ENCODE measurements at regions not wholly inside any gene's neighbourhood (a gene's known extent, or its start where the extent isn't known, plus 50 kb on each side); places are given as distances from the start of the nearest gene placed in this dataset.
"Not testable (repeated sequence)": the region's sequence is repeated elsewhere in the genome, so short reads cannot be mapped to it uniquely, and the experiment has no call there.

DNA sequence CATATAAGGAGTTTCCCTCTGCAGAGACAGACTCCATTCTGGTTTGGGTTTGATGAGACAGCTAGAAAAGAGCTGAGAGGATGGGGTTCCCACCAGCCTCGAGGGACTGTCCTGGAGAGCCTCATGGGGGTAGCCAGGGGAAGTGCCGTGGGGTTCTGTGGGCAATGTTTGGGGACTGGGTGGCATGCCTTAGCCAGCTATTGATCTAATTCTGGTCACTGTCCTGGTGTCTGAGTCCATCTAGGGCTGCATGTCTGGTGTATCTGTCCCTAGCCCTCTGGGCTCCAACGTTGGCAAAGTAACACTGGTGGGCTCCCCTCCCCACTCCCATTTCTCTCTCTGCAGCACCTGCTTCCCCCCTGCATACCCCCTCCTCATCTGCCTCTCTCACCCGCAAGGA, 135.4 kb downstream of the SMIM20 start:
- Histone ChIP-seq H3K4me3 (ENCODE audit: low read depth in 1 of 2, low read length in 2 of 2) (no peak overlapping the region), H3K27ac (ENCODE audit: low read depth, low read length) (peak overlapping the region; percentile 38), H3K9me3 (ENCODE audit: low read length) (no peaks in the 10 kb centered on the region), H3K4me1 (ENCODE audit: insufficient read depth, low read length) (peaks cover 39% of the 10 kb centered on the region), H3K9ac (ENCODE audit: low read length) (no peak overlapping the region), H3K36me3 (ENCODE audit: insufficient read depth, low read length) (no peaks in the 10 kb centered on the region), H3K27me3 (ENCODE audit: control insufficient read depth in 1 of 2, insufficient read depth in 2 of 2, low read length in 2 of 2) (no peaks in the 10 kb centered on the region)

DNA sequence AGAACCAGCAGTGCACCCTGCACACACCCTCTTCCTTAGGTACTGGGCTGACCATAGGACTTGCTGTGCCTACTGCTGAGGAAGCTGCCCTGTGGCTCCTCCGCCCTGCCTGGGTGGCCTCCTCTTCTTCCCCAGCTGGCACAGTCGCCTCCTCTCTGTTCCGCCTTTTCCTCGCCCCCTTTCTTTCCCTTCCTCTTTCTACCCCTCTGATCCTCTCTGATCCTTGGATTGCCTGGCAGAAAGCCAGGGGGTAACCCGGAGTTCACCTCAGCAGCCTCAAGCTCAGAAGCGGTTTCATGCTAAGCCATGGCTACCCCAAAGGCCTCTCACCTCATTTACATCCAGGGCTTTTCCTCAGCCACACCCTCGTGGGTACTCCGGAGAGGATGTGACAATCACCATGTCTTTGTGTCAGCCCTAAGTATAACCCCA, 136.2 kb downstream of the SMIM20 start:
- no peaks in the 10 kb centered on the region for H3K27me3 ChIP-seq (ENCODE audit: control insufficient read depth in 1 of 2, insufficient read depth in 2 of 2, low read length in 2 of 2)
- H3K9me3 ChIP-seq (ENCODE audit: low read length) = no peaks in the 10 kb centered on the region
- peak overlapping the region; percentile 38 for H3K27ac ChIP-seq (ENCODE audit: low read depth, low read length)
- peaks cover 39% of the 10 kb centered on the region for H3K4me1 ChIP-seq (ENCODE audit: insufficient read depth, low read length)
- H3K4me3 ChIP-seq (ENCODE audit: low read depth in 1 of 2, low read length in 2 of 2) = no peak overlapping the region
- H3K36me3 ChIP-seq (ENCODE audit: insufficient read depth, low read length) = no peaks in the 10 kb centered on the region
- no peak overlapping the region for H3K9ac ChIP-seq (ENCODE audit: low read length)

DNA sequence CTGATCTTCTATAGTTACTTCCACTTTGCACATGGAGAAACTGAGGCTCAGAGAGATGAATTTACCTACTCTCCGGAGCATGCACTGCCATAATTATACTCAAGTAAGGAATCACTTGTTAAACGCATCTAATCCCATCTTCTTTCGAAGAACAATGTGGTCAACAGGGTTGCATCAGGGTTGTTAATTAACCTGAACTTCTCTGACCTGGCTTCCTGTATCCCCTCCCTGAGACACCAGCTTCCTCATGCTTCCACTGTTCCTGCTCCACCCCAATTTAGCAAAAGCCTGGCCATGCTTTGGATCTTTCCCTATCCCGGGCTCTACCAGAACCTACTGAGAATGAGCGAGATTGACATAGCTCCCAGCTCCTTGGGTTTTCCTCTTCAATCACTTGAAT, 136.7 kb downstream of the SMIM20 start:
- Histone ChIP-seq H3K9me3 (ENCODE audit: low read length) (no peaks in the 10 kb centered on the region), H3K9ac (ENCODE audit: low read length) (no peak overlapping the region), H3K36me3 (ENCODE audit: insufficient read depth, low read length) (no peaks in the 10 kb centered on the region), H3K27me3 (ENCODE audit: control insufficient read depth in 1 of 2, insufficient read depth in 2 of 2, low read length in 2 of 2) (no peaks in the 10 kb centered on the region), H3K4me1 (ENCODE audit: insufficient read depth, low read length) (peaks cover 39% of the 10 kb centered on the region), H3K27ac (ENCODE audit: low read depth, low read length) (no peak overlapping the region), H3K4me3 (ENCODE audit: low read depth in 1 of 2, low read length in 2 of 2) (no peak overlapping the region)

DNA sequence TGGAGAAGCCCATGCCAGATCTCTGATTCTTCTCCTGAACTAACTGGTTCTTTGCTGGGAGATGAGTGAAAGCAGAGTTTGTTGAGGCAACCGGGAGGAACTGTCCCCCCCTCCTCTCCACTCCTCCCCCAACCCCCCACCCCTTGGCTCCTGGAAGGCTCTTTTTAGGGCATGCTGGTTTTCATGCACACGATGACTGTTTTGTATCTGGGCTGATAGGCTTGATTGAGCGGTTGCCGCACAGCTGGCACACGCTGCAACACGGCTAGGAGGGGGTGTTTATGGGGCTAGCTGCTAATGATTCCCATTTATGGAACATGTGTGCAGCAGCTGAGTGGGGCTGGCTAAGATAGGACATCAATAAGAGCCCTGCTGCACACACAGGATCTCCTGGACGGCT, 137.2 kb downstream of the SMIM20 start:
- Histone ChIP-seq H3K9ac (ENCODE audit: low read length) (no peak overlapping the region), H3K9me3 (ENCODE audit: low read length) (no peaks in the 10 kb centered on the region), H3K4me1 (ENCODE audit: insufficient read depth, low read length) (peaks cover 39% of the 10 kb centered on the region), H3K36me3 (ENCODE audit: insufficient read depth, low read length) (no peaks in the 10 kb centered on the region), H3K27ac (ENCODE audit: low read depth, low read length) (no peak overlapping the region), H3K4me3 (ENCODE audit: low read depth in 1 of 2, low read length in 2 of 2) (no peak overlapping the region), H3K27me3 (ENCODE audit: control insufficient read depth in 1 of 2, insufficient read depth in 2 of 2, low read length in 2 of 2) (no peaks in the 10 kb centered on the region)

DNA sequence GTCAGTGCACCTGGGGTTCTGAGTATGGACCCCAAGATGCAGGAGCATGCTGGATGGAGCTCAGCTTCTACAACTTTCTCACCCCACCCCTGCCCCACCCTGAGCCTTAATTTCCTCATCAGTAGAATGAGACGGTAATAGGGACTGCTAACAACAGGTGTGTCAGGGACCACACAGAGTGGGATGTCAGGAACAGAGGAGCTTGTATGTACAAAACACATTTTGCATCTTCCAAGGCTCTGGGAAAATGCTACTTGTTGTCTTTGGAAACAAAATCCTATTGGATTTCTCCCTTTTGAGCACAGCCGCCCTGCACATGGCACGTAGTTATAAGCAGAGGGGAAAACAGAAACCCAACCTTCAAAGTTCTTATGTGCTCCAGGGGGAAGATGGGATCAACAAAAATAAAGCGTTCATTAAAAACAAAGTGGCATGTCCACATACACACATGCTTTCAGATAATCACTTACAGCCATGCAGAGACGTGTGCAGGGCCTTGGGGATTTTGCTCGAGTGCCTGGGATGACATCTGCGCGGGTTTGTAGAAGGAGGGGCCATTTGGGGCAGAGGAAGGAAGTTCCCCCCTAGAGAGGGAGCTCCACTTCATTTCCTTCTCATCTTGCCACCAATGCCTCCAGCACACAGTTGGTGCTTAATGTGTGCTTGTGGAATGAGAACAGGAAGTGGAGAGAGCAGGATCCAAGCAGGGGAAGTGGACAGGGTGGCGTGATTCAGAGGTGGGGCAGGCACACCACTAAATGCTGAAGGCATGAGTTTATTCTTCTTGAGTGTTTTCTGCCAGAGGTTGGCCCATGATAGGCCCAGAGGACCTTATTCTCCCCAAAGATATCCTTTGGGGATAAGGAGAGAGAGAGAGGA, 138.9 kb downstream of the SMIM20 start:
- no peak overlapping the region for H3K9ac ChIP-seq (ENCODE audit: low read length)
- no peak overlapping the region for H3K27ac ChIP-seq (ENCODE audit: low read depth, low read length)
- H3K4me1 ChIP-seq (ENCODE audit: insufficient read depth, low read length) = peaks cover 36% of the 10 kb centered on the region
- H3K27me3 ChIP-seq (ENCODE audit: control insufficient read depth in 1 of 2, insufficient read depth in 2 of 2, low read length in 2 of 2) = no peaks in the 10 kb centered on the region
- H3K9me3 ChIP-seq (ENCODE audit: low read length) = no peaks in the 10 kb centered on the region
- H3K4me3 ChIP-seq (ENCODE audit: low read depth in 1 of 2, low read length in 2 of 2) = no peak overlapping the region
- H3K36me3 ChIP-seq (ENCODE audit: insufficient read depth, low read length) = no peaks in the 10 kb centered on the region

DNA sequence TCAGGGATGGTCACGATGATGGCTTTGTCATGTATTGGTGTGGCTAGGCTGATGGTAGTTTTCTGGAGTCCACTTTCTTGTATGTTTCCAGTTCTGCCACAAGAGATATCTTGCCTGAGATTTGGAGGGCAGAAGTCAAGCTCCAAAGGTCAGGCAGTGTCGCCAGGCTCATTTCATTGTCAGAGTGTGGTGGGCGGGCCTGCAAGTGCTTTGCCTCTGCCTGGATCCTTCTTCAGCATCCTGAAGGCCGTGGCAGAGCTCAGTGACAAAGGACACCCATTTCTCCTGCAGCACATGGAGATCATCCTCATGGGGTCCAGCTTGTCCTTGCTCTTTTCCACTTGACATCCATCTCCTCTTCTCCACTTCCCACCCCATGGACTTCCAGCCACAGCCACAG, 139.7 kb downstream of the SMIM20 start:
- Histone ChIP-seq H3K27ac (ENCODE audit: low read depth, low read length) (no peak overlapping the region), H3K27me3 (ENCODE audit: control insufficient read depth in 1 of 2, insufficient read depth in 2 of 2, low read length in 2 of 2) (no peaks in the 10 kb centered on the region)

DNA sequence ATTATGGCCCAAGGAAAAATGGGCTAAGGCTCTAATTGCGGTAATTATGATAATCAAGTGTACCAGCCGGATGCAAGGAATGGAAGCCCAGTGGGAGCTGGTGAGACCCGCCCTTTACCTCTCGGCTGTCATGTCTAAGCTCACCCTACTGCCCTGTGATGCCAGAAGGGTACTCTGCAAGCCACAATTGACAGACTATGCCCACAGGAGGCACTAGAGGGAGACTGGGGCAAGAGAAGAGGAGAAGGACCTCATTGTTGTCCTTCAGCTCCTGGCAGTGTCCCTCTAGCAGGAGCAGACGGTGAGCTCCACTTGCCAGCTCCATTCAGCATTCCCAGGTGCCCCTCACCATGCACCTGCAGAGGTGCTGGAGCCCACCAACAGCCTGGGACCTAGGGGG, 141.8 kb downstream of the SMIM20 start:
- Histone ChIP-seq H3K27me3 (ENCODE audit: control insufficient read depth in 1 of 2, insufficient read depth in 2 of 2, low read length in 2 of 2) (no peaks in the 10 kb centered on the region), H3K9ac (ENCODE audit: low read length) (no peak overlapping the region), H3K4me3 (ENCODE audit: low read depth in 1 of 2, low read length in 2 of 2) (no peak overlapping the region), H3K27ac (ENCODE audit: low read depth, low read length) (no peak overlapping the region), H3K4me1 (ENCODE audit: insufficient read depth, low read length) (peaks cover 8% of the 10 kb centered on the region), H3K9me3 (ENCODE audit: low read length) (no peaks in the 10 kb centered on the region), H3K36me3 (ENCODE audit: insufficient read depth, low read length) (no peaks in the 10 kb centered on the region)

More for the DNA sequence above, 139.7 kb downstream of the SMIM20 start:
- no peak overlapping the region for H3K9ac ChIP-seq (ENCODE audit: low read length)
- H3K36me3 ChIP-seq (ENCODE audit: insufficient read depth, low read length) = no peaks in the 10 kb centered on the region
- H3K4me3 ChIP-seq (ENCODE audit: low read depth in 1 of 2, low read length in 2 of 2) = no peak overlapping the region
- no peaks in the 10 kb centered on the region for H3K9me3 ChIP-seq (ENCODE audit: low read length)
- peaks cover 29% of the 10 kb centered on the region for H3K4me1 ChIP-seq (ENCODE audit: insufficient read depth, low read length)

DNA sequence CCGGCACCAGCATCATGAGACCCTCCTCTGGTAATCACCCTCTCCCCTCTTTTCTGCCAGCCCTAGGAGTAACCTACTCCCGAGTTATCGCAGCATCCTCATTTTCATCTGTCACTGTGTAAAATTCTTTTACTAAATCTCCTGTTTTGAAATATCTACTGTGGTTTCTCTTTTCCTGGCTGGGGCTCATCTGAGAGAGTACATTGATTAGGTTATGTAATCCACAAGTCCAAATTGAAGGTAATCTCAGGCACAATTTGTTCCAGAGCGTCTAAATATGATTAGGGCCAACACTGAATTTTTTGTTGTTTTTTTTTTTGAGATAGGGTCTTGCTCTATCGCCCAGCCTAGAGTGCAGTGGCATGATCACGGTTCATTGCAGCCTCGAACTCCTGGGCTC, 142.4 kb downstream of the SMIM20 start:
- no peaks in the 10 kb centered on the region for H3K9me3 ChIP-seq (ENCODE audit: low read length)
- H3K27me3 ChIP-seq (ENCODE audit: control insufficient read depth in 1 of 2, insufficient read depth in 2 of 2, low read length in 2 of 2) = no peaks in the 10 kb centered on the region
- no peak overlapping the region for H3K4me3 ChIP-seq (ENCODE audit: low read depth in 1 of 2, low read length in 2 of 2)
- no peaks in the 10 kb centered on the region for H3K36me3 ChIP-seq (ENCODE audit: insufficient read depth, low read length)
- no peak overlapping the region for H3K27ac ChIP-seq (ENCODE audit: low read depth, low read length)
- H3K9ac ChIP-seq (ENCODE audit: low read length) = no peak overlapping the region
- peaks cover 2% of the 10 kb centered on the region for H3K4me1 ChIP-seq (ENCODE audit: insufficient read depth, low read length)

DNA sequence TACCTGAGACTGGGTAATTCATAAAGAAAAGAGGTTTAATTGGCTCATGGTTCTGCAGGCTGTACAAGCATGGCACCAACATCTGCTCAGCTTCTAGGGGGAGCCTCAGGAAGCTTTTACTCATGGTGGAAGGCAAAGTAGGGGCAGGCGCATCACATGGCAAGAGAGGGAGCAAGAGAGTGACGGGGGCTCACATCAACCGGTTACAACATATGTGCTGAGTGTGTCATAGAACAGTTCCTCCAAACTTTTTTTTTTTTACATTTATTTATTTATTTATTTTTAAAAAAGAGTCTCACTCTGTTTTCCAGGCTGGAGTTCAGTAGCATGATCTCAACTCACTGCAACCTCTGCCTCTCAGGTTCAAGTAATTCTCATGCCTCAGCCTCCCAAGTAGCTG, 143.8 kb downstream of the SMIM20 start:
- not testable (repeated sequence) for H3K27me3 ChIP-seq (ENCODE audit: control insufficient read depth in 1 of 2, insufficient read depth in 2 of 2, low read length in 2 of 2); H3K36me3 ChIP-seq (ENCODE audit: insufficient read depth, low read length); H3K4me3 ChIP-seq (ENCODE audit: low read depth in 1 of 2, low read length in 2 of 2); H3K9me3 ChIP-seq (ENCODE audit: low read length); H3K4me1 ChIP-seq (ENCODE audit: insufficient read depth, low read length); H3K27ac ChIP-seq (ENCODE audit: low read depth, low read length); H3K9ac ChIP-seq (ENCODE audit: low read length)

DNA sequence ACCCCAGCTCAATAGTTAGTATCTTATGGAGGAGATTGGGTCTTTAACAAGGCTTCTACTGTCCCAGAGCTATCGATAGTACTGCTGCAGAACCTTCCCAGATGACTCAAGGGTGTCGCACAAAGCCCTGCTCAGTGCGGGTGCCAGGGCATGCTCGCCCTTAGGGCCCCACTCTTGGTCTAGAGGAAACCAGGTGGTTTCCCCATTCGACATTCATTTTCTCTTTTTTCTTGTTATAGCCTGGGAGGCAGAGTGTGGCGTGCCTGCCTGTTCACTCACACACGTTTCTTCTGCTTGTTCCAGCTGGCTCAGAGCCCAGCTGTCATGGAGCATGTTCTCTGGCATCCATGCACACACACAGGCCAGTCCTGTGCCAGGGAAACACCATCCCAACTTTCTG, 144.5 kb downstream of the SMIM20 start:
- Histone ChIP-seq H3K4me1 (ENCODE audit: insufficient read depth, low read length) (peaks cover 4% of the 10 kb centered on the region), H3K27ac (ENCODE audit: low read depth, low read length) (no peak overlapping the region), H3K9ac (ENCODE audit: low read length) (no peak overlapping the region), H3K36me3 (ENCODE audit: insufficient read depth, low read length) (no peaks in the 10 kb centered on the region), H3K9me3 (ENCODE audit: low read length) (no peaks in the 10 kb centered on the region), H3K27me3 (ENCODE audit: control insufficient read depth in 1 of 2, insufficient read depth in 2 of 2, low read length in 2 of 2) (no peaks in the 10 kb centered on the region), H3K4me3 (ENCODE audit: low read depth in 1 of 2, low read length in 2 of 2) (no peak overlapping the region)

DNA sequence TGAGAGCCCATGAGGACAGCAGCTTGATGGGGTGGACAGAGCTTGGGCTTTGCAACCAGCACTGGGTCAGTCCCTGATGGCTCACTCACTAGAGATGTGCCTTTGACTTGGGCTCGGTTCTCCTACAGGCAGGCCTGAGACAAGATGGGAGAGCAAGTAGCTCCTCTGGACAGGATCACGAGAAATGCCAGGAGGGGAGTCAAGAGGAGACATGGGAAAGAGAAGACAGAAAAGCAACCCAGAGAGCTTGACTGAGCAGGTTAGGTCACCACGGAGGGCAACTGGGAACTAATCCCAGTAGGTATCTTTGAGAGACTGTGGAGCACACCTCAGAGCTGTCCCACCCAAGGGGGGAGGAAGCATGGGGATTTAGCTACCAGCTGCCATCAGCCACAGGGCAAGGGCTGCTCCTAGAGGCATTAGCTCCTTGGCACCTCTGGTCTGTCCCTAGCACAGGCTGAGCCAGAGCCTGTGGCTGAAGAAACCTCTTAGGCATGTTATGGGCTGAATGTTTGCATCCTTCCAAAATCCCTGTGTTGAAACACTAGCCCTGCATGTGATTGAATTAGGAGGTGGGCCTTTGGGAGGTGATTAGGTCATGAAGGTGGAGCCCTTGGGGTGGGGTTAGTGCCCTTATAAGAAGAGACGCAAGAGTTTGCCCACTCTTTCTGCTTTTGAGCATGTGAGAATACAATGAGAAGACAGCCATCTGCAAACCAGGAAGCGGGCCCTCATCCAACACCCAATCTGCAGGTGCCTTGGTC, 145.6 kb downstream of the SMIM20 start:
- no peak overlapping the region for H3K27ac ChIP-seq (ENCODE audit: low read depth, low read length)

More for the DNA sequence above, 145.6 kb downstream of the SMIM20 start:
- no peaks in the 10 kb centered on the region for H3K9me3 ChIP-seq (ENCODE audit: low read length)
- H3K9ac ChIP-seq (ENCODE audit: low read length) = no peak overlapping the region
- H3K27me3 ChIP-seq (ENCODE audit: control insufficient read depth in 1 of 2, insufficient read depth in 2 of 2, low read length in 2 of 2) = no peaks in the 10 kb centered on the region
- peaks cover 4% of the 10 kb centered on the region for H3K4me1 ChIP-seq (ENCODE audit: insufficient read depth, low read length)
- no peak overlapping the region for H3K4me3 ChIP-seq (ENCODE audit: low read depth in 1 of 2, low read length in 2 of 2)
- H3K36me3 ChIP-seq (ENCODE audit: insufficient read depth, low read length) = no peaks in the 10 kb centered on the region

All from muscle layer of colon (tissue), 2 donors.